Muscle of arm (tissue), 1 donor: ENCODE measurements at regions not wholly inside any gene's neighbourhood (a gene's known extent, or its start where the extent isn't known, plus 50 kb on each side); places are given as distances from the start of the nearest gene placed in this dataset.

ENCODE experiments used
- DNase-seq: peaks from one replicate; pipeline ENCODE4 v3.0.0-alpha.2; 2013

GRCh38 chr6:147716434-147716833, 207.9 kb downstream of the SAMD5 start:
- DNase-seq, result no peak

GRCh38 chr6:147717991-147718390, 209.5 kb downstream of the SAMD5 start:
- no peak for DNase-seq

GRCh38 chr6:147722158-147722557, 213.7 kb downstream of the SAMD5 start:
- DNase-seq, result no peak

GRCh38 chr6:147724454-147724853, 216.0 kb downstream of the SAMD5 start:
- no peak for DNase-seq

GRCh38 chr6:147726342-147726741, 217.9 kb downstream of the SAMD5 start:
- no peak for DNase-seq

GRCh38 chr6:147728903-147729302, 220.4 kb downstream of the SAMD5 start:
- no peak for DNase-seq

- DNase-seq, result peak; percentile 65
Measured at GRCh38 chr6:147733686-147734085, 225.2 kb downstream of the SAMD5 start.

GRCh38 chr6:147734151-147734550, 225.7 kb downstream of the SAMD5 start:
- no peak for DNase-seq

GRCh38 chr6:147735924-147736323, 227.4 kb downstream of the SAMD5 start:
- no peak for DNase-seq

- no peak for DNase-seq
Measured at GRCh38 chr6:147737115-147737514, 228.6 kb downstream of the SAMD5 start.

- DNase-seq, result no peak
Measured at GRCh38 chr6:147738099-147738498, 229.6 kb downstream of the SAMD5 start.

- peak; percentile 26 for DNase-seq
Measured at GRCh38 chr6:147738516-147739162, 230.1 kb downstream of the SAMD5 start.

GRCh38 chr6:147740326-147740725, 231.8 kb downstream of the SAMD5 start:
- DNase-seq, result no peak

GRCh38 chr6:147740916-147741315, 232.4 kb downstream of the SAMD5 start:
- no peak for DNase-seq

- DNase-seq, result peak; percentile 39
Measured at GRCh38 chr6:147741389-147741788, 232.9 kb downstream of the SAMD5 start.

GRCh38 chr6:147742440-147742839, 233.9 kb downstream of the SAMD5 start:
- DNase-seq, result no peak

GRCh38 chr6:147744012-147744411, 235.5 kb downstream of the SAMD5 start:
- DNase-seq, result no peak

- no peak for DNase-seq
Measured at GRCh38 chr6:147749331-147749730, 240.8 kb downstream of the SAMD5 start.

- no peak for DNase-seq
Measured at GRCh38 chr6:147750413-147750812, 241.9 kb downstream of the SAMD5 start.

- DNase-seq, result no peak
Measured at GRCh38 chr6:147751232-147751631, 242.7 kb downstream of the SAMD5 start.

- no peak for DNase-seq
Measured at GRCh38 chr6:147752689-147753403, 244.4 kb downstream of the SAMD5 start.

GRCh38 chr6:147755999-147756398, 247.5 kb downstream of the SAMD5 start:
- DNase-seq, result no peak

- no peak for DNase-seq
Measured at GRCh38 chr6:147756891-147757290, 248.4 kb downstream of the SAMD5 start.

- no peak for DNase-seq
Measured at GRCh38 chr6:147757291-147757690, 248.8 kb downstream of the SAMD5 start.
